Liver (tissue), 8 donors: ENCODE measurements at regions not wholly inside any gene's neighbourhood (a gene's known extent, or its start where the extent isn't known, plus 50 kb on each side); places are given as distances from the start of the nearest gene placed in this dataset.

Experiments
- DNase-seq: peaks from one replicate; pipeline ENCODE4 v3.0.0-alpha.2; 2017; ENCODE audit warnings: low spot score
- H3K27ac ChIP-seq, 2 donors: one replicate each; pipeline ENCODE4 v1.7.0; 2013; ENCODE audit warnings: inconsistent platforms in 2 of 2, low read length in 2 of 2, control low read depth in 1 of 2, low read depth in 1 of 2, mild to moderate bottlenecking in 1 of 2
- H3K27me3 ChIP-seq, 4 donors: one replicate each; pipeline versions ENCODE4 v1.6.1 to v1.7.0; 2013; ENCODE audit warnings: low read length in 3 of 4, inconsistent platforms in 1 of 4, mild to moderate bottlenecking in 1 of 4, moderate library complexity in 1 of 4; ENCODE audit not compliant: control insufficient read depth in 4 of 4, insufficient read depth in 4 of 4
- H3K36me3 ChIP-seq, 4 donors: one replicate each; pipeline versions ENCODE4 v1.6.1 to v1.7.0; 2013; ENCODE audit warnings: low read length in 3 of 4, mild to moderate bottlenecking in 3 of 4, low read depth in 1 of 4, moderate library complexity in 1 of 4; ENCODE audit not compliant: control insufficient read depth in 4 of 4, insufficient read depth in 3 of 4
- H3K4me1 ChIP-seq, 4 donors: one replicate each; pipeline versions ENCODE4 v1.6.1 to v1.7.0; 2013; ENCODE audit warnings: low read length in 3 of 4, mild to moderate bottlenecking in 3 of 4, moderate library complexity in 1 of 4; ENCODE audit not compliant: control insufficient read depth in 4 of 4, insufficient read depth in 4 of 4
- H3K4me3 ChIP-seq, 3 donors: one replicate each; pipeline versions ENCODE4 v1.6.1 to v1.7.0; 2013; ENCODE audit warnings: low read length in 3 of 3, control low read depth in 1 of 3, low read depth in 1 of 3, mild to moderate bottlenecking in 1 of 3
- H3K9ac ChIP-seq, 2 donors: one replicate each; pipeline ENCODE4 v1.7.0; 2013; ENCODE audit warnings: low read length in 2 of 2, mild to moderate bottlenecking in 2 of 2, moderate library complexity in 2 of 2, control low read depth in 1 of 2, low read depth in 1 of 2
- H3K9me3 ChIP-seq, 4 donors: one replicate each; pipeline versions ENCODE4 v1.6.1 to v1.7.0; 2013; ENCODE audit warnings: low read length in 3 of 4; ENCODE audit not compliant: control insufficient read depth in 4 of 4
- ATF3 ChIP-seq: IDR thresholded peaks from 2 replicates; pipeline ENCODE4 v1.6.1; 2016; ENCODE audit warnings: antibody characterized with exemption
- CTCF ChIP-seq: fragments of 150-350 bp; IDR thresholded peaks from 2 replicates; pipeline ENCODE4 v1.5.1; 2017; ENCODE audit warnings: improper control_type of control experiment, low read depth, low read length; ENCODE audit not compliant: missing input control
- EGR1 ChIP-seq, 2 donors: IDR thresholded peaks; 2 replicates each; pipeline ENCODE4 v1.6.1; 2016 to 2018; ENCODE audit warnings: antibody characterized with exemption in 2 of 2, low read depth in 2 of 2
- FOXA1 ChIP-seq: IDR thresholded peaks from 2 replicates; pipeline ENCODE4 v1.6.1; 2016; ENCODE audit warnings: antibody characterized with exemption
- FOXA2 ChIP-seq: IDR thresholded peaks from 2 replicates; pipeline ENCODE4 v1.6.1; 2016; ENCODE audit warnings: antibody characterized with exemption
- GABPA ChIP-seq, 2 donors: IDR thresholded peaks in 1 of 2; conservative IDR thresholded peaks in 1 of 2; 2 replicates each; pipeline ENCODE4 v1.6.1; 2016; ENCODE audit warnings: antibody characterized with exemption in 2 of 2, mild to moderate bottlenecking in 1 of 2, moderate library complexity in 1 of 2
- HNF4A ChIP-seq, 2 donors: conservative IDR thresholded peaks; 2 replicates each; pipeline ENCODE4 v1.6.1; 2016; ENCODE audit warnings: antibody characterized with exemption in 2 of 2, mild to moderate bottlenecking in 2 of 2
- HNF4G ChIP-seq: IDR thresholded peaks from 2 replicates; pipeline ENCODE4 v1.6.1; 2016; ENCODE audit warnings: antibody characterized with exemption
- JUND ChIP-seq, 2 donors: IDR thresholded peaks; 2 replicates each; pipeline ENCODE4 v1.6.1; 2016; ENCODE audit warnings: antibody characterized with exemption in 2 of 2
- MAX ChIP-seq: IDR thresholded peaks from 2 replicates; pipeline ENCODE4 v1.6.1; 2016; ENCODE audit warnings: antibody characterized with exemption
- NR2F2 ChIP-seq: IDR thresholded peaks from 2 replicates; pipeline ENCODE4 v1.6.1; 2016; ENCODE audit warnings: antibody characterized with exemption
- RAD21 ChIP-seq, 2 donors: IDR thresholded peaks; 2 replicates each; pipeline ENCODE4 v1.6.1; 2016; ENCODE audit warnings: antibody characterized with exemption in 2 of 2, mild to moderate bottlenecking in 2 of 2
- REST ChIP-seq: IDR thresholded peaks from 2 replicates; pipeline ENCODE4 v1.6.1; 2016; ENCODE audit warnings: antibody characterized with exemption, mild to moderate bottlenecking
- RXRA ChIP-seq, 2 donors: IDR thresholded peaks; 2 replicates each; pipeline ENCODE4 v1.6.1; 2017 to 2018; ENCODE audit warnings: antibody characterized with exemption in 2 of 2, mild to moderate bottlenecking in 1 of 2
- SP1 ChIP-seq: IDR thresholded peaks from 2 replicates; pipeline ENCODE4 v1.6.1; 2018; ENCODE audit warnings: antibody characterized with exemption, mild to moderate bottlenecking
- TAF1 ChIP-seq: conservative IDR thresholded peaks from 2 replicates; pipeline ENCODE4 v1.6.1; 2016; ENCODE audit warnings: antibody characterized with exemption, mild to moderate bottlenecking
- YY1 ChIP-seq: IDR thresholded peaks from 2 replicates; pipeline ENCODE4 v1.6.1; 2016; ENCODE audit warnings: antibody characterized with exemption, mild to moderate bottlenecking
- ZBTB33 ChIP-seq: IDR thresholded peaks from 2 replicates; pipeline ENCODE4 v1.6.1; 2016; ENCODE audit warnings: antibody characterized with exemption
- WGBS: extraction: QIAGEN DNeasy Blood & Tissue Kit; methylation state at CpG from one replicate; pipeline ENCODE4 v1.1.7; 2013; 5-methylcytosine and 5-hydroxymethylcytosine counted together
- donor health status: healthy.
- donor health status: healthy.
- donor health status: healthy.
- donor health status: healthy.
- donor health status: healthy.

GRCh38 chr6:150711584-150712504, 112.2 kb downstream of the PLEKHG1 start:
- TF ChIP-seq CTCF = no peak
- TF ChIP-seq FOXA2 = no peak
- TF ChIP-seq SP1 = peak; percentile 41
- TF ChIP-seq FOXA1 = no peak
- TF ChIP-seq HNF4G = no peak
- peak; percentile 22 to 40 for TF ChIP-seq RXRA (IDR thresholded peaks at IDR 0.05)
- peak; percentile 23 for TF ChIP-seq MAX
- TF ChIP-seq ZBTB33 = no peak
- no peak for TF ChIP-seq GABPA (IDR thresholded peaks at IDR 0.05 in 1 of 2, conservative IDR thresholded peaks at IDR 0.05 in 1 of 2)
- TF ChIP-seq HNF4A (conservative IDR thresholded peaks at IDR 0.05) = peak in 1 of 2 donors; percentile 35
- no peak for TF ChIP-seq EGR1 (IDR thresholded peaks at IDR 0.05; ENCODE audit: low read depth in 2 of 2)
- peak; percentile 3 for TF ChIP-seq TAF1
- TF ChIP-seq ATF3 = peak; percentile 70
- peak; percentile 48 for TF ChIP-seq YY1
- TF ChIP-seq NR2F2 = no peak
- no peak for TF ChIP-seq RAD21 (IDR thresholded peaks at IDR 0.05)
- no peak for TF ChIP-seq JUND (IDR thresholded peaks at IDR 0.05)
- TF ChIP-seq REST = no peak
- 36% methylated on average over 8 of the region's 8 CpGs for WGBS
- Histone ChIP-seq H3K27me3 (no peaks in the 10 kb centered on the region), H3K4me1 (peaks cover 0 to 17% (median 8%) of the 10 kb centered on the region in 4 donors), H3K4me3 (peak overlapping the region in 2 of 3 donors; percentile 37 to 42), H3K9me3 (no peaks in the 10 kb centered on the region), H3K27ac (peak overlapping the region; percentile 69 to 84), H3K9ac (peak overlapping the region in 1 of 2 donors; percentile 43), H3K36me3 (no peaks in the 10 kb centered on the region)
- DNase-seq = no peak
